H1 (cell line): ENCODE measurements at regions not wholly inside any gene's neighbourhood (a gene's known extent, or its start where the extent isn't known, plus 50 kb on each side); places are given as distances from the start of the nearest gene placed in this dataset.

Experiments
- CEBPB ChIP-seq: IDR thresholded peaks from 2 replicates; pipeline ENCODE4 v1.6.1; 2012; ENCODE audit warnings: low read depth, low read length
- CHD2 ChIP-seq: IDR thresholded peaks from 2 replicates; pipeline ENCODE4 v1.6.1; 2012; ENCODE audit warnings: low read length, improper control_type of control experiment
- CTCF ChIP-seq, 3 experiments: IDR thresholded peaks; 1 replicate in 2 of 3; 2 replicates in 1 of 3; pipeline versions ENCODE4 v1.5.1 to v1.6.1; 2011; ENCODE audit warnings: low read length in 3 of 3, mild to moderate bottlenecking in 3 of 3, inconsistent platforms in 2 of 3, low read depth in 1 of 3, moderate library complexity in 1 of 3; ENCODE audit not compliant: insufficient read depth in 1 of 3; ENCODE audit errors: control extremely low read depth in 1 of 3
- EP300 ChIP-seq, 2 experiments: IDR thresholded peaks; 1 replicate in 1 of 2; 2 replicates in 1 of 2; pipeline ENCODE4 v1.6.1; 2011 to 2012; ENCODE audit warnings: low read depth in 2 of 2, low read length in 2 of 2, mild to moderate bottlenecking in 2 of 2, borderline replicate concordance in 1 of 2, inconsistent platforms in 1 of 2, moderate library complexity in 1 of 2
- HDAC6 ChIP-seq: IDR thresholded peaks from one replicate; pipeline ENCODE4 v1.7.1; 2012; ENCODE audit warnings: low read depth, mild to moderate bottlenecking, inconsistent platforms, low read length, moderate library complexity
- MAFK ChIP-seq: IDR thresholded peaks from 2 replicates; pipeline ENCODE4 v1.6.1; 2012; ENCODE audit warnings: low read depth, mild to moderate bottlenecking, improper control_type of control experiment, low read length
- NRF1 ChIP-seq: IDR thresholded peaks from 2 replicates; pipeline ENCODE4 v1.6.1; 2011; ENCODE audit warnings: mild to moderate bottlenecking, low read depth, low read length, improper control_type of control experiment
- POLR2A ChIP-seq, 2 experiments: IDR thresholded peaks; 1 replicate in 1 of 2; 2 replicates in 1 of 2; pipeline ENCODE4 v1.6.1; 2011; ENCODE audit warnings: low read depth in 2 of 2, low read length in 2 of 2, mild to moderate bottlenecking in 2 of 2; ENCODE audit errors: control extremely low read depth in 1 of 2
- POLR2AphosphoS5 ChIP-seq: IDR thresholded peaks from 2 replicates; pipeline ENCODE4 v1.6.1; 2011; ENCODE audit warnings: low read depth, low read length
- SIX5 ChIP-seq: IDR thresholded peaks from 2 replicates; pipeline ENCODE4 v1.6.1; 2011; ENCODE audit warnings: mild to moderate bottlenecking, low read depth, low read length
- TAF1 ChIP-seq: IDR thresholded peaks from 2 replicates; pipeline ENCODE4 v1.6.1; 2011; ENCODE audit warnings: mild to moderate bottlenecking, low read depth, low read length

GRCh38 chr9:24939109-24939850 is 393.6 kb upstream of the IZUMO3 start:
- TF ChIP-seq POLR2A (IDR thresholded peaks at IDR 0.05; ENCODE audit: control extremely low read depth in 1 of 2, low read depth in 2 of 2, low read length in 2 of 2) (no peak), CTCF (IDR thresholded peaks at IDR 0.05; ENCODE audit: control extremely low read depth in 1 of 3, insufficient read depth in 1 of 3, low read depth in 1 of 3, low read length in 3 of 3) (no peak), EP300 (IDR thresholded peaks at IDR 0.05; ENCODE audit: borderline replicate concordance in 1 of 2, low read depth in 2 of 2, low read length in 2 of 2) (no peak), TAF1 (no peak), POLR2AphosphoS5 (no peak), CEBPB (no peak), CHD2 (no peak), SIX5 (no peak), MAFK (no peak), HDAC6 (no peak), NRF1 (no peak)
